Endothelial cell of umbilical vein (primary cell): ENCODE measurements at regions not wholly inside any gene's neighbourhood (a gene's known extent, or its start where the extent isn't known, plus 50 kb on each side); places are given as distances from the start of the nearest gene placed in this dataset.

ENCODE experiments used
- BruUV-seq: library from RNA; stranded (reverse); fragments of 400-500 nt; replicated peaks from 2 replicates; lab custom pipeline; 2021; lab: Mats Ljungman, UMichigan
- CTCF ChIA-PET: fragments of 300-600, 350-600 bp; sonication (Branson Sonifier 250); formaldehyde crosslinking; loops from one replicate; lab custom pipeline; 2021; ENCODE audit warnings: antibody characterized with exemption, inconsistent platforms; lab: Charles Lee
- POLR2A ChIA-PET: fragments of 300-600, 350-600 bp; sonication (Branson Sonifier 250); formaldehyde crosslinking; loops from one replicate; lab custom pipeline; 2021; ENCODE audit warnings: antibody characterized with exemption, inconsistent platforms; lab: Charles Lee
- DNase-seq: peaks from one replicate; pipeline ENCODE4 v3.0.0-alpha.2; 2011; ENCODE audit warnings: low read depth, low spot score
- FAIRE-seq: peaks from 2 replicates; lab custom pipeline; 2011; peaks lifted over from hg19 to GRCh38; lab: Jason Lieb, UNC
- H2AFZ ChIP-seq: 2 replicates; pipeline ENCODE4 v1.6.0; 2012; ENCODE audit warnings: low read depth, low read length, control low read depth, inconsistent platforms
- H3K27ac ChIP-seq: 2 replicates; pipeline ENCODE4 v1.5.1; 2011; ENCODE audit warnings: low read depth, mild to moderate bottlenecking, control low read depth, low read length, moderate library complexity; ENCODE audit not compliant: insufficient read depth
- H3K27me3 ChIP-seq, 2 experiments: 2 replicates each; pipeline versions ENCODE4 v1.6.0 to v1.6.1; 2011; ENCODE audit warnings: low read length in 2 of 2, mixed read lengths in 1 of 2; ENCODE audit not compliant: control insufficient read depth in 2 of 2, insufficient read depth in 2 of 2
- H3K36me3 ChIP-seq, 2 experiments: 2 replicates in 1 of 2; 3 replicates in 1 of 2; pipeline ENCODE4 v1.5.1; 2011; ENCODE audit warnings: low read length in 2 of 2, mild to moderate bottlenecking in 1 of 2, moderate library complexity in 1 of 2; ENCODE audit not compliant: control insufficient read depth in 2 of 2, insufficient read depth in 2 of 2; ENCODE audit errors: extremely low read depth in 1 of 2
- H3K4me1 ChIP-seq: 3 replicates; pipeline ENCODE4 v1.5.1; 2011; ENCODE audit warnings: mild to moderate bottlenecking, low read length; ENCODE audit not compliant: control insufficient read depth, insufficient read depth; ENCODE audit errors: extremely low read depth
- H3K4me2 ChIP-seq: 2 replicates; pipeline ENCODE4 v1.6.1; 2011; ENCODE audit warnings: low read length, control low read depth, mixed read lengths; ENCODE audit not compliant: insufficient read depth
- H3K4me3 ChIP-seq, 3 experiments: fragments of 200-600 bp in 1 of 3; sonication (generic), shearing (Covaris generic) in 1 of 3; replicated peaks in 1 of 3; 2 replicates each; pipeline ENCODE4 v1.5.1; 2011 to 2016; ENCODE audit warnings: control low read depth in 3 of 3, low read length in 3 of 3, mild to moderate bottlenecking in 2 of 3, inconsistent platforms in 1 of 3, low read depth in 1 of 3, moderate library complexity in 1 of 3; ENCODE audit not compliant: insufficient read depth in 1 of 3
- H3K79me2 ChIP-seq: 2 replicates; pipeline ENCODE4 v1.6.0; 2012; ENCODE audit warnings: low read length, inconsistent platforms; ENCODE audit not compliant: control insufficient read depth, insufficient read depth
- H3K9ac ChIP-seq: replicated peaks from 2 replicates; pipeline ENCODE3; 2011; ENCODE audit warnings: low read length, control low read depth; ENCODE audit not compliant: insufficient read depth; ENCODE audit errors: extremely low read depth
- H3K9me1 ChIP-seq: replicated peaks from 3 replicates; pipeline ENCODE4 v1.6.0; 2011; ENCODE audit warnings: mild to moderate bottlenecking, low read length; ENCODE audit not compliant: control insufficient read depth, insufficient read depth; ENCODE audit errors: extremely low read depth
- H3K9me3 ChIP-seq: replicated peaks from 2 replicates; pipeline ENCODE4 v1.5.1; 2012; ENCODE audit warnings: low read length, inconsistent platforms; ENCODE audit not compliant: control insufficient read depth, insufficient read depth
- H4K20me1 ChIP-seq: replicated peaks from 2 replicates; pipeline ENCODE3; 2011; ENCODE audit warnings: mild to moderate bottlenecking, low read length; ENCODE audit not compliant: control insufficient read depth, insufficient read depth; ENCODE audit errors: extremely low read depth
- CTCF ChIP-seq, 2 donors: IDR thresholded peaks; 1 replicate in 1 of 2; 2 replicates in 1 of 2; pipeline ENCODE4 v1.5.1; 2011; ENCODE audit warnings: low read length in 2 of 2, mild to moderate bottlenecking in 2 of 2, moderate library complexity in 2 of 2, control low read depth in 1 of 2, inconsistent platforms in 1 of 2, low read depth in 1 of 2; ENCODE audit not compliant: insufficient read depth in 1 of 2; ENCODE audit errors: extremely low read depth in 1 of 2
- EZH2 ChIP-seq: IDR thresholded peaks from 2 replicates; pipeline ENCODE4 v1.6.1; 2012; ENCODE audit warnings: borderline replicate concordance, low read depth, mild to moderate bottlenecking, moderate library complexity, low read length, inconsistent platforms; ENCODE audit not compliant: severe bottlenecking
- FOS ChIP-seq: IDR thresholded peaks from 2 replicates; pipeline ENCODE4 v1.6.1; 2011; ENCODE audit warnings: mild to moderate bottlenecking, low read length, moderate library complexity, borderline replicate concordance; ENCODE audit not compliant: insufficient read depth
- GATA2 ChIP-seq: IDR thresholded peaks from 2 replicates; pipeline ENCODE4 v1.7.0; 2011; ENCODE audit warnings: low read depth, mild to moderate bottlenecking, moderate library complexity, mixed read lengths, low read length; ENCODE audit not compliant: insufficient read length, insufficient read depth
- JUN ChIP-seq: IDR thresholded peaks from 2 replicates; pipeline ENCODE4 v1.6.1; 2011; ENCODE audit warnings: borderline replicate concordance, low read depth; ENCODE audit not compliant: insufficient read length, insufficient read depth
- MAX ChIP-seq: IDR thresholded peaks from 2 replicates; pipeline ENCODE4 v1.6.1; 2011; ENCODE audit not compliant: insufficient read depth, insufficient read length
- MYC ChIP-seq: IDR thresholded peaks from one replicate; pipeline ENCODE4 v1.6.1; 2011; ENCODE audit warnings: mild to moderate bottlenecking, low read depth, low read length
- POLR2A ChIP-seq: IDR thresholded peaks from 2 replicates; pipeline ENCODE4 v1.6.1; 2012; ENCODE audit warnings: low read depth, mild to moderate bottlenecking, control low read depth, low read length
- POLR2AphosphoS5 ChIP-seq: IDR thresholded peaks from 2 replicates; pipeline ENCODE4 v1.6.1; 2012; ENCODE audit warnings: low read depth, mild to moderate bottlenecking, control low read depth, low read length, moderate library complexity; ENCODE audit not compliant: insufficient read depth
- dilution Hi-C: fragments of 300-500 bp; cut with MboI; formaldehyde crosslinking; loops from one replicate; pipeline ENCODE4 v1.15.0; 2019; ENCODE audit warnings: low sequenced_read_pairs; ENCODE audit not compliant: extremely low pct_ligation_motif_present
- intact Hi-C: fragments of 100-400 bp; cut with micrococcal nuclease; formaldehyde crosslinking; loops from one replicate; pipeline ENCODE4 v1.10.0; 2022

- H3K4me3 ChIP-seq, result no peak overlapping the region
- no TSS peak for BruUV-seq
- FAIRE-seq, result no peak
- no peaks in the 10 kb centered on the region for H3K9me1 ChIP-seq
- H3K79me2 ChIP-seq, result no peaks in the 10 kb centered on the region
- H3K36me3 ChIP-seq, result no peaks in the 10 kb centered on the region
- DNase-seq, result no peak
- H3K9ac ChIP-seq, result no peak overlapping the region
- dilution Hi-C loops, result no loop called here
- H3K27ac ChIP-seq, result no peak overlapping the region
- H4K20me1 ChIP-seq, result no peaks in the 10 kb centered on the region
- peaks cover 2 to 4% of the 10 kb centered on the region in 2 experiments for H3K27me3 ChIP-seq
- POLR2A ChIA-PET, result no interaction called here
- H3K9me3 ChIP-seq, result no peaks in the 10 kb centered on the region
- H3K4me2 ChIP-seq, result no peak overlapping the region
- CTCF ChIA-PET, result no interaction called here
- no peaks in the 10 kb centered on the region for H3K4me1 ChIP-seq
- TF ChIP-seq JUN (no peak), CTCF (IDR thresholded peaks at IDR 0.05; ENCODE audit: extremely low read depth in 1 of 2, insufficient read depth in 1 of 2, low read depth in 1 of 2, low read length in 2 of 2) (no peak), POLR2AphosphoS5 (no peak), EZH2 (no peak), GATA2 (no peak), MYC (no peak), FOS (no peak), MAX (no peak), POLR2A (no peak)
- no peak overlapping the region for H2AFZ ChIP-seq
- intact Hi-C loops, result no loop called here
Observed at GRCh38 chr15:36161108-36161507, 418.3 kb upstream of the CDIN1 start.
